SK-N-MC (cell line): ENCODE measurements at regions not wholly inside any gene's neighbourhood (a gene's known extent, or its start where the extent isn't known, plus 50 kb on each side); places are given as distances from the start of the nearest gene placed in this dataset.
"Not testable (repeated sequence)": the region's sequence is repeated elsewhere in the genome, so short reads cannot be mapped to it uniquely, and the experiment has no call there.

ENCODE experiments used
- DNase-seq: peaks from one replicate; pipeline ENCODE4 v3.0.0-alpha.2; 2011; ENCODE audit warnings: low read depth, low spot score
- H3K27ac ChIP-seq: fragments of 200-600 bp; sonication (generic); 2 replicates; pipeline ENCODE4 v1.5.1; 2016; ENCODE audit warnings: mixed run types
- H3K36me3 ChIP-seq: fragments of 200-600 bp; sonication (generic); 2 replicates; pipeline ENCODE4 v1.6.1; 2017; ENCODE audit warnings: antibody characterized with exemption, low read length, mixed read lengths; ENCODE audit not compliant: insufficient read depth
- H3K4me3 ChIP-seq: fragments of 200-600 bp; sonication (generic); 2 replicates; pipeline ENCODE4 v1.5.1; 2016
- H3K9ac ChIP-seq: fragments of 200-600 bp; sonication (generic); 2 replicates; pipeline ENCODE4 v1.8.0; 2017; ENCODE audit warnings: mixed run types, mixed read lengths; ENCODE audit not compliant: insufficient read length
- H3K9me3 ChIP-seq: fragments of 200-600 bp; sonication (generic); 2 replicates; pipeline ENCODE4 v1.6.1; 2017; ENCODE audit warnings: low read depth, mild to moderate bottlenecking, antibody characterized with exemption, low read length, moderate library complexity, mixed read lengths
- EZH2 ChIP-seq: fragments of 200-600 bp; sonication (generic); IDR thresholded peaks from one replicate; pipeline ENCODE4 v1.6.1; 2017; ENCODE audit warnings: antibody characterized with exemption
- FOXP2 ChIP-seq: optimal IDR thresholded peaks from 2 replicates; pipeline ENCODE3; 2011; ENCODE audit warnings: mild to moderate bottlenecking, moderate library complexity; ENCODE audit not compliant: insufficient read depth; ENCODE audit errors: extremely low read length, control extremely low read depth
- POLR2AphosphoS5 ChIP-seq: IDR thresholded peaks from 2 replicates; pipeline ENCODE4 v1.6.1; 2012; ENCODE audit warnings: mild to moderate bottlenecking, low read depth, low read length, borderline replicate concordance

- no peak for DNase-seq
- no peak overlapping the region for H3K9ac ChIP-seq
- no peak overlapping the region for H3K4me3 ChIP-seq
- TF ChIP-seq POLR2AphosphoS5 (no peak), EZH2 (no peak), FOXP2 (no peak)
- H3K9me3 ChIP-seq, result no peaks in the 10 kb centered on the region
- H3K36me3 ChIP-seq, result no peaks in the 10 kb centered on the region
- no peak overlapping the region for H3K27ac ChIP-seq
Measured at GRCh38 chr3:193816028-193816395, 223.0 kb downstream of the OPA1 start.

DNA sequence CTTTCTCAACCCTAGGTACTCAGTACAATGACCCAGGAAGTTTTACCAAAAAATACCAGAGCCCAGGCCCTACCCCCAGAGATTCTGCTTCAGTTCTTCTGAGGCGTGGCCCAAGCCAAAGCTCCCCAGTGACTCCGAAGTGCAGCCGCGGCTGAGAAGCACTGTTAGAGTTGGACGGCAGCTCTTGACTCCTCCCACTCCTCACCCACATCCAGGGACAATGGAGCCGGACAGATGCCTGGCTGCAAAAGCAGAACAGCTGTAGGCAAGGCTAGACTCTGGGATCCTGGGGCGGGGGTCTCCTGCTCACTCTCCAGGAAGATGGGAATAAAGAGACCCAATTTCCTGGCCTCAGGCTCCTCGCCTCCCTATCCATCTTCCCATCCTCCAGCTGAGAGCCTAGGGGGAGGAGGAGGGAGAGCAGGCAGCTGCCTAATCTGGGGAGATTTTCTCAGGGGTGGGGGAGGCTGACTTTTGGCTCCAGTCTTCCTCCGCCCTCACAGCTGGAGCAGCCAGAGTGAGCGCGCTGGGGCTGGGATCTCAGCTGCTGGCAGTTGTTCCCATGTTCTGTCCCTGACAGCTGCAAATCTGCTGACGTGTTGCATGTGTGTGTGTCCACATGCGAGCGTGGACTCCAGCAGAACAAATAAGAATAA lies 223.8 kb downstream of the OPA1 start:
- Histone ChIP-seq H3K4me3 (peak overlapping the region; percentile 34), H3K27ac (peak overlapping the region; percentile 29; the same call in 1 of the 2 replicates), H3K36me3 (no peaks in the 10 kb centered on the region), H3K9me3 (no peaks in the 10 kb centered on the region), H3K9ac (no peak overlapping the region)
- no peak for TF ChIP-seq EZH2
- TF ChIP-seq FOXP2, result no peak
- no peak for TF ChIP-seq POLR2AphosphoS5
- DNase-seq, result no peak

DNA sequence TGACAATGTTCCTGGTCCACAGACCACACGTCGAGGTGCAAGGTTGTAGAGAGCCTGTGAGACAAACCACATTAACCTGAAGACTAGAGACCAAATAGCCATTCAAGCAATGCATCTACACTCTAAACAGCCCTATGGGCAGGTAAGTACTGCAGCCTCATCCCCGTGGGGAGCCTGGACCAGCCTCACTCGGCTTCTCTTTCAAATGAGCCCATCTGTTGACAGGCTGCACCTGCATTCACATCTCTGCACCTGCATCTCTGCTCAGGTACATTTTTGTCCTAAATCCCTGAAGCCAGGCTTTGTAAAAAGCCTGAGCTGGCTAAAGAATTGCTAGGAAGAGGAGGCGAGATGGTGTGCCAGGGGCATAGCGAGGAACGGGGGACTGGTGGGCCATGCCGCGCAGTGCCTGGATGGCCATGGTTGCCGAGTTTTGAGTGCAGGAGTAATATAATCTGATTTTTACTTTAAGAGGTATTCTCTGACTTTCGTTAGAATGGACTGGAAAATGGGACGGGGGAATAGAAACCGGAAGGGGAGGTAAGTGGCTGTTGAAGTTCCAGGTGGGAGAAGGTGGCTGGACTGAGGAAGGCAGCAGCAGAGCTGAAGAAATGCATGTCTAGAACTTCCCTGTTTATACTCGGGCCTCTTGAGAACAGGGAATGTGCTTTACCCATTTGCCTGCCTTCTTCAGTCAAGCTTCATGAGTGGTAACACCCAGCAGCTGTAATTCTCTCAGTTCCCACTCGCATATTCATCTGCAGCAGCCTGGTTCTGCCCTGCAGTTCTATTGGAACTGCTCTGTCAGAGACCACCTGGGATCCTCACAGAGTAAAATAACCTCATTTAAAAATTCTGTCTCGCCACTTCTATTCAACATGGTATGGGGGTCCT lies 226.4 kb downstream of the OPA1 start:
- H3K36me3 ChIP-seq, result no peaks in the 10 kb centered on the region
- H3K9ac ChIP-seq, result no peak overlapping the region
- no peak for DNase-seq
- no peak for TF ChIP-seq EZH2
- no peak for TF ChIP-seq FOXP2
- no peak for TF ChIP-seq POLR2AphosphoS5
- no peak overlapping the region for H3K27ac ChIP-seq
- no peaks in the 10 kb centered on the region; the same call in 1 of the 2 replicates for H3K9me3 ChIP-seq
- H3K4me3 ChIP-seq, result no peak overlapping the region

DNA sequence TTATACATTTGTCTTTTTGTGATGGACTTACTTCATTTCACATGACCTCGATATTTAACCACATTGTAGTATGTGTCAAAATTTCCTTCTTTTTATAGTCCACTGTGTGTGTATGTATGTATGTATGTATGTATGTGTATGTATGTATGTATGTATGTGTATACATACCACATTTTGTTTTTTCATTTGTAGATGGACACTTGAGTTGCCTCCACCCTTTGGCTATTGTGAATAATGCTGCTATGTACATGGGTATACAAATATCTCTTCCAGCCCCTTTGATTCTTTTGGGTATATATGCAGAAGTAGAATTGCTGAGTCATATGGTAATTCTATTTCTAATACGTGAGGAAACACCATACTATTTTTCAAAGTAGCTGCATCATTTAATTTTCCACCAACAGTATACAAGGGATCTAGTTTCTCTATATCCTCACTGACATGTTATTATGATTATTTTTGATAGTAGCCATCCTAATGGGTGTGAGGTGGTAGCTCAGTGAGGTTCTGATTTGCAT lies 228.2 kb downstream of the OPA1 start:
- Histone ChIP-seq H3K27ac (no peak overlapping the region; the same call in 1 of the 2 replicates), H3K9ac (no peak overlapping the region), H3K9me3 (no peaks in the 10 kb centered on the region; the same call in 1 of the 2 replicates), H3K4me3 (no peak overlapping the region), H3K36me3 (no peaks in the 10 kb centered on the region)
- no peak for DNase-seq
- TF ChIP-seq FOXP2 (no peak), POLR2AphosphoS5 (no peak), EZH2 (no peak)

DNA sequence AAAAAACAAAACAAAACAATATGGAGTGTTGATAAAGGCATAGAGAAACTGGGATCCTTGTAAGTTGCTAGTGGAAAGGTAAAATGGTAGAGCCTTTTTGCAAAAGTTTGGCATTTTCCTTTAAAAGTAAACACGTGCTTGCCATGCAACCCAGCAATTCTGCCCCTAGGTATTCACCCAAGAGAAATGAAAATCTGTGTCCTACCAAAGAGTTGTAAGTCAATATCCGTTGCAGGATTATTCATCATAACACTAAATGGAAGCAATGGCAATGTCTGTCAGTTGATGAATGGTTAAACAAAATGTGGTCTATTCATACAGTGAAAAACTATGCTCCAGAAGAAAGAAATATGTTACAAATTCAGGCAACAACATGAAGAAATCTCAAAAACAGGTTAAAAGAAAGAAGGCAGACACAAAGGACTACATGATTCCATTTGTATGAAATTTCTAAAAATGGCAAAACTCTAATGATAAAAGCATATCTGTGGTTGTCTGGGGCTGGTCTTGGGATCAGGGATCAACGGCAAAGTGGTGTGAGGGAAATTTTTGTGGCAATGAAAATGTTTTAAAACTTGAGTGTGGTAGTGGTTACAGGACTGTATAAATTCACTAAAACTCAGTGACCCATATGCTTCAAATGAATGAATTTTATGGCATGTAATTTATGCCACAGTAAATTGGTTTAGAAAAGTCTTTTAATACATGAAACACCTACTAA lies 229.6 kb downstream of the OPA1 start:
- Histone ChIP-seq H3K36me3 (no peaks in the 10 kb centered on the region), H3K4me3 (no peak overlapping the region), H3K9ac (no peak overlapping the region), H3K9me3 (no peaks in the 10 kb centered on the region; the same call in 1 of the 2 replicates), H3K27ac (peak overlapping the region; percentile 63)
- no peak for TF ChIP-seq FOXP2
- DNase-seq, result no peak

DNA sequence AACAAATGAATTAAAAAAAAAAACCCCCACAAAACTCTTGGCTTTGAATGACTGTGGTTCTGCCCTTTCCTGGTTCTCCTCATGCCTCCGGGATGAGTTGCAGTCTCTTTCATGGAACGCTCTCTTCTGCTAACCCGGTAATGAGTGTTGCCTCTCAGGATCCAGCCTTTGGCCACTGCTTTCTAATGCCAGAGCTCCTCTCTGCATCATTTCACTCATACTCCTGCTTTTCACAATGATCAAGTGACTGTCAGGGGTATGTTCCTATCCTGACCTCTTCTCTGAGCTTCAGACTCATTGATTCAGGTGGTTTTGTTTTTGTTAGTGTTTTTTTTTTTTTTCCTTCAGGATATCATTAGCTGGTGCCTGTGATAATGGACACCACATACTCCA lies 230.2 kb downstream of the OPA1 start:
- H3K9me3 ChIP-seq, H3K36me3 ChIP-seq, H3K27ac ChIP-seq, DNase-seq, H3K9ac ChIP-seq, H3K4me3 ChIP-seq: not testable (repeated sequence)

DNA sequence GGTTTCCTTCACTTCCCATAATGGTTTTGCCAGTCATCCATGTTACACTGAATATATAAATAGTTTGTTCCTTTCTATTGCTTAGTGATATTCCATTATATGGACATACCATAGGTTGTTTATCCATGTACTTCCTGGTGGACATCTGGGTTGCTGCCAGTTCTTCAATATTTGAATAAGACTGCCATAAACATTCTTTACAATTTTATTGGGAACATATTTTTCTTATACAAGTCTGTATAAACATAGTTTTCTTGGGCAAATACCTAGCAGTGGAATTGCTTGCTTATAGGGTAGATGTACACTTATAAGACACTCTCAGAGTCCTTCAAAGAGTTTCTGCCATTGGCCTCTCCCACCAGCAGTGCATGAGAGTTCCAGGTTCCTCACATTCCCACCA lies 231.4 kb downstream of the OPA1 start:
- Histone ChIP-seq H3K9ac (no peak overlapping the region), H3K9me3 (no peaks in the 10 kb centered on the region; the same call in 1 of the 2 replicates), H3K36me3 (no peaks in the 10 kb centered on the region), H3K27ac (no peak overlapping the region), H3K4me3 (no peak overlapping the region)
- DNase-seq, result no peak
- no peak for TF ChIP-seq POLR2AphosphoS5
- no peak for TF ChIP-seq FOXP2
- TF ChIP-seq EZH2, result no peak

GRCh38 chr3:193825617-193826016 lies 232.6 kb downstream of the OPA1 start:
- TF ChIP-seq POLR2AphosphoS5 (no peak), FOXP2 (no peak), EZH2 (no peak)
- H3K9ac ChIP-seq, result no peak overlapping the region
- no peak overlapping the region for H3K27ac ChIP-seq
- no peak for DNase-seq
- no peaks in the 10 kb centered on the region; the same call in 1 of the 2 replicates for H3K9me3 ChIP-seq
- H3K4me3 ChIP-seq, result no peak overlapping the region
- no peaks in the 10 kb centered on the region for H3K36me3 ChIP-seq
